Loucy (cell line): ENCODE measurements at regions not wholly inside any gene's neighbourhood (a gene's known extent, or its start where the extent isn't known, plus 50 kb on each side); places are given as distances from the start of the nearest gene placed in this dataset.

Experiments used
- H2AFZ ChIP-seq: fragments of 200-600 bp; sonication (generic); 2 replicates; pipeline ENCODE4 v1.6.0; 2016; ENCODE audit warnings: antibody characterized with exemption, mild to moderate bottlenecking, low read length, moderate library complexity
- H3F3A ChIP-seq: fragments of 200-600 bp; 2 replicates; pipeline ENCODE4 v1.6.0; 2016; ENCODE audit warnings: antibody characterized with exemption, low read depth, mild to moderate bottlenecking
- H3K27me3 ChIP-seq: fragments of 200-600 bp; sonication (generic); 2 replicates; pipeline ENCODE4 v1.6.1; 2014; ENCODE audit warnings: low read length, mild to moderate bottlenecking; ENCODE audit not compliant: insufficient read depth, poor library complexity, severe bottlenecking
- H3K36me3 ChIP-seq: fragments of 200-600 bp; sonication (generic); 2 replicates; pipeline ENCODE4 v1.6.1; 2016; ENCODE audit warnings: low read length; ENCODE audit not compliant: insufficient read depth
- H3K4me1 ChIP-seq: fragments of 200-600 bp; sonication (generic); 2 replicates; pipeline ENCODE4 v1.5.1; 2014; ENCODE audit warnings: low read length, mild to moderate bottlenecking; ENCODE audit not compliant: insufficient read depth, poor library complexity, severe bottlenecking
- H3K4me2 ChIP-seq: fragments of 200-600 bp; sonication (generic); 2 replicates; pipeline ENCODE4 v1.6.0; 2014; ENCODE audit warnings: antibody characterized with exemption, low read length, low read depth, mild to moderate bottlenecking; ENCODE audit not compliant: poor library complexity, severe bottlenecking
- H3K4me3 ChIP-seq: fragments of 200-600 bp; sonication (generic); 2 replicates; pipeline ENCODE4 v1.5.1; 2014; ENCODE audit warnings: low read length, mild to moderate bottlenecking, mixed read lengths; ENCODE audit not compliant: poor library complexity, severe bottlenecking
- H3K79me2 ChIP-seq: fragments of 200-600 bp; sonication (generic); 2 replicates; pipeline ENCODE4 v1.6.1; 2014; ENCODE audit warnings: low read length; ENCODE audit not compliant: insufficient read depth
- H3K9ac ChIP-seq: fragments of 200-600 bp; sonication (generic); 2 replicates; pipeline ENCODE4 v1.6.0; 2014; ENCODE audit warnings: mild to moderate bottlenecking, low read depth, low read length, moderate library complexity; ENCODE audit not compliant: poor library complexity, severe bottlenecking
- H3K9me2 ChIP-seq: fragments of 200-600 bp; sonication (generic); replicated peaks from 2 replicates; pipeline ENCODE4 v1.6.1; 2016; ENCODE audit warnings: low read depth, low read length, mixed read lengths
- H3K9me3 ChIP-seq: fragments of 200-600 bp; sonication (generic); 2 replicates; pipeline ENCODE4 v1.6.1; 2014; ENCODE audit warnings: mild to moderate bottlenecking, antibody characterized with exemption, low read length, low read depth; ENCODE audit not compliant: insufficient read depth
- H4K20me1 ChIP-seq: fragments of 200-600 bp; sonication (generic); 2 replicates; pipeline ENCODE4 v1.6.0; 2014; ENCODE audit warnings: antibody characterized with exemption, low read length, mild to moderate bottlenecking; ENCODE audit not compliant: insufficient read depth, poor library complexity, severe bottlenecking
- EZH2phosphoT487 ChIP-seq: fragments of 200-600 bp; IDR thresholded peaks from 2 replicates; pipeline ENCODE4 v1.6.1; 2018; ENCODE audit warnings: antibody characterized with exemption, mild to moderate bottlenecking, moderate library complexity, borderline replicate concordance
- TF ChIP-seq, protein P1 (sequence below): fragments of 200-600 bp; sonication (generic); conservative IDR thresholded peaks from 2 replicates; pipeline ENCODE4 v1.5.1; 2014; ENCODE audit warnings: mild to moderate bottlenecking, antibody characterized with exemption, low read length

DNA sequence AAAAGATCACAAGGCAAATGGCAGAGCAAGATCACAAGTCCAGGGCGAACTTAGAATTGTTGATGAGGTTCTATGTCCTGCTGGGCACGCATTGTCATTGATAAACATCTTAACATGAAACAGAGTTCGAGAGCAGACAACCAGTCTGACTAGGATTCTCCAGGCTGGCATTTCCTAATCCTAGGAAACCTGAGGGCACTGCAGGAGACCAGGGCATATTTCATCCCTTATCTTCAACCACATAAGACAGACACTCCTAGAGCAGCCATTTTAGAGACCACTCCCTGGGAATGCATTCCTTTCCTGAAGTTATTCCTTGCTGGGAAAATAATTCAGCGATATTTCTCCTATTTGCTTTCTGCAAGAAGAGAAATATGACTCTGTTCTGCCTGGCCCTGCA is 1199.9 kb downstream of the SI start:
- Histone ChIP-seq H3K4me1 (no peaks in the 10 kb centered on the region), H3F3A (no peaks in the 10 kb centered on the region), H3K36me3 (no peaks in the 10 kb centered on the region), H4K20me1 (no peaks in the 10 kb centered on the region), H3K9me2 (no peaks in the 10 kb centered on the region), H3K79me2 (no peaks in the 10 kb centered on the region), H3K4me3 (no peak overlapping the region), H2AFZ (no peak overlapping the region), H3K27me3 (no peaks in the 10 kb centered on the region), H3K9me3 (peaks cover 4% of the 10 kb centered on the region), H3K4me2 (no peak overlapping the region), H3K9ac (no peak overlapping the region)
- no peak for TF ChIP-seq EZH2phosphoT487
- TF ChIP-seq, protein P1, sequence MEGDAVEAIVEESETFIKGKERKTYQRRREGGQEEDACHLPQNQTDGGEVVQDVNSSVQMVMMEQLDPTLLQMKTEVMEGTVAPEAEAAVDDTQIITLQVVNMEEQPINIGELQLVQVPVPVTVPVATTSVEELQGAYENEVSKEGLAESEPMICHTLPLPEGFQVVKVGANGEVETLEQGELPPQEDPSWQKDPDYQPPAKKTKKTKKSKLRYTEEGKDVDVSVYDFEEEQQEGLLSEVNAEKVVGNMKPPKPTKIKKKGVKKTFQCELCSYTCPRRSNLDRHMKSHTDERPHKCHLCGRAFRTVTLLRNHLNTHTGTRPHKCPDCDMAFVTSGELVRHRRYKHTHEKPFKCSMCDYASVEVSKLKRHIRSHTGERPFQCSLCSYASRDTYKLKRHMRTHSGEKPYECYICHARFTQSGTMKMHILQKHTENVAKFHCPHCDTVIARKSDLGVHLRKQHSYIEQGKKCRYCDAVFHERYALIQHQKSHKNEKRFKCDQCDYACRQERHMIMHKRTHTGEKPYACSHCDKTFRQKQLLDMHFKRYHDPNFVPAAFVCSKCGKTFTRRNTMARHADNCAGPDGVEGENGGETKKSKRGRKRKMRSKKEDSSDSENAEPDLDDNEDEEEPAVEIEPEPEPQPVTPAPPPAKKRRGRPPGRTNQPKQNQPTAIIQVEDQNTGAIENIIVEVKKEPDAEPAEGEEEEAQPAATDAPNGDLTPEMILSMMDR = no peak

GRCh38 chr3:163877805-163878204 is 1200.5 kb downstream of the SI start:
- Histone ChIP-seq H3K9me2 (no peaks in the 10 kb centered on the region), H3K9ac (no peak overlapping the region), H3K4me2 (no peak overlapping the region), H3K4me1 (no peaks in the 10 kb centered on the region), H4K20me1 (no peaks in the 10 kb centered on the region), H3K79me2 (no peaks in the 10 kb centered on the region), H3K27me3 (no peaks in the 10 kb centered on the region), H3K9me3 (peaks cover 4% of the 10 kb centered on the region), H3F3A (no peaks in the 10 kb centered on the region), H3K36me3 (no peaks in the 10 kb centered on the region), H2AFZ (no peak overlapping the region), H3K4me3 (no peak overlapping the region)
- TF ChIP-seq EZH2phosphoT487 = no peak
- TF ChIP-seq, protein P1 = no peak

DNA sequence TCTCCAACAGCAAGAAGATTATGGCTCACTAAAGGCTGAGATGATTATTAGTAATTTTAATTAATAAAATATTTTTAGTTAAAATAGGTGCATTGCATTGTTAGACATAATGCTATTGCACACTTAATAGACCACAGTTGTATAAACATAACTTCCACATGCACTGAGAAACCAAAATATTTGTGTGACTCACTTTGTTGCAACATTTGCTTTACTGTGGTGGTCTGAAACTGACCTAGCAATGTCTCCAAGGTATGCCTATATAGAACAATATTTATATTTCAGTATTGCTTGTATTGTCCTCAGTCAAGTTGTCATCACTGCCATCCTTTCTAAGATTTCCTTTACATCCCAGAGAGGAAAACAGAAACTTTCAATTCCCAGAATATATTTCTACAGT is 1215.2 kb downstream of the SI start:
- TF ChIP-seq, protein P1 = no peak
- TF ChIP-seq EZH2phosphoT487 = no peak
- Histone ChIP-seq H3K4me2 (no peak overlapping the region), H3K79me2 (no peaks in the 10 kb centered on the region), H3K4me1 (no peaks in the 10 kb centered on the region), H3F3A (no peaks in the 10 kb centered on the region), H3K27me3 (no peaks in the 10 kb centered on the region), H3K9me3 (no peaks in the 10 kb centered on the region), H3K4me3 (no peak overlapping the region), H4K20me1 (no peaks in the 10 kb centered on the region), H3K9ac (no peak overlapping the region), H2AFZ (no peak overlapping the region), H3K36me3 (no peaks in the 10 kb centered on the region), H3K9me2 (no peaks in the 10 kb centered on the region)
